SU-DHL-6 (cell line): ENCODE measurements at regions not wholly inside any gene's neighbourhood (a gene's known extent, or its start where the extent isn't known, plus 50 kb on each side); places are given as distances from the start of the nearest gene placed in this dataset.
"Not testable (repeated sequence)": the region's sequence is repeated elsewhere in the genome, so short reads cannot be mapped to it uniquely, and the experiment has no call there.

Experiments
- H2AFZ ChIP-seq: fragments of 200-600 bp; sonication (generic); 2 replicates; pipeline ENCODE4 v1.6.1; 2014; ENCODE audit warnings: low read depth, mild to moderate bottlenecking, moderate library complexity, mixed read lengths, antibody characterized with exemption, low read length; ENCODE audit not compliant: severe bottlenecking
- H3F3A ChIP-seq: fragments of 200-600 bp; shearing (Covaris generic); 2 replicates; pipeline ENCODE4 v1.6.0; 2016; ENCODE audit warnings: antibody characterized with exemption, mild to moderate bottlenecking; ENCODE audit not compliant: insufficient read depth
- H3K27ac ChIP-seq: fragments of 200-600 bp; sonication (generic); 2 replicates; pipeline ENCODE4 v1.5.1; 2016; ENCODE audit warnings: low read depth, mild to moderate bottlenecking, low read length, moderate library complexity, mixed read lengths
- H3K27me3 ChIP-seq: fragments of 200-600 bp; sonication (generic), shearing (Covaris generic); 2 replicates; pipeline ENCODE4 v1.6.0; 2014; ENCODE audit warnings: mild to moderate bottlenecking, low read length
- H3K36me3 ChIP-seq: fragments of 200-600 bp; sonication (generic); 2 replicates; pipeline ENCODE4 v1.6.1; 2014; ENCODE audit warnings: mild to moderate bottlenecking, low read length, mixed read lengths
- H3K4me2 ChIP-seq: fragments of 300-600, 200-600 bp; shearing (Covaris generic), sonication (generic); 2 replicates; pipeline ENCODE4 v1.6.0; 2014; ENCODE audit warnings: low read length, low read depth, mild to moderate bottlenecking; ENCODE audit not compliant: poor library complexity, severe bottlenecking
- H3K4me3 ChIP-seq: fragments of 200-600 bp; sonication (generic); 2 replicates; pipeline ENCODE4 v1.5.1; 2014; ENCODE audit warnings: antibody characterized with exemption, low read length, mild to moderate bottlenecking, mixed read lengths; ENCODE audit not compliant: insufficient read depth, poor library complexity, severe bottlenecking
- H3K79me2 ChIP-seq: fragments of 200-600 bp; sonication (generic); 2 replicates; pipeline ENCODE4 v1.6.1; 2014; ENCODE audit warnings: mild to moderate bottlenecking, low read length, moderate library complexity; ENCODE audit not compliant: insufficient read depth
- H3K9ac ChIP-seq: fragments of 200-600 bp; sonication (generic); 2 replicates; pipeline ENCODE4 v1.7.0; 2014; ENCODE audit warnings: mild to moderate bottlenecking, low read length
- H3K9me2 ChIP-seq: fragments of 200-600 bp; sonication (generic); replicated peaks from 2 replicates; pipeline ENCODE4 v1.6.1; 2014; ENCODE audit warnings: low read length; ENCODE audit not compliant: insufficient read depth
- H3K9me3 ChIP-seq: fragments of 200-600 bp; sonication (generic); 2 replicates; pipeline ENCODE4 v1.6.1; 2014; ENCODE audit warnings: low read length, mixed read lengths; ENCODE audit not compliant: insufficient read depth
- H4K20me1 ChIP-seq: fragments of 200-600 bp; sonication (generic); 2 replicates; pipeline ENCODE4 v1.6.1; 2014; ENCODE audit warnings: low read depth, mild to moderate bottlenecking, antibody characterized with exemption, low read length, moderate library complexity, mixed read lengths
- CTCF ChIP-seq: fragments of 200-600 bp; sonication (generic); IDR thresholded peaks from one replicate; pipeline ENCODE4 v1.5.1; 2017; ENCODE audit warnings: antibody characterized with exemption, mild to moderate bottlenecking, low read length, moderate library complexity; ENCODE audit not compliant: insufficient read depth, poor library complexity, severe bottlenecking
- EZH2phosphoT487 ChIP-seq: fragments of 200-600 bp; sonication (generic), shearing (Covaris generic); conservative IDR thresholded peaks from 2 replicates; pipeline ENCODE4 v1.6.1; 2018; ENCODE audit warnings: mild to moderate bottlenecking, antibody characterized with exemption, low read length, moderate library complexity, mixed read lengths

DNA sequence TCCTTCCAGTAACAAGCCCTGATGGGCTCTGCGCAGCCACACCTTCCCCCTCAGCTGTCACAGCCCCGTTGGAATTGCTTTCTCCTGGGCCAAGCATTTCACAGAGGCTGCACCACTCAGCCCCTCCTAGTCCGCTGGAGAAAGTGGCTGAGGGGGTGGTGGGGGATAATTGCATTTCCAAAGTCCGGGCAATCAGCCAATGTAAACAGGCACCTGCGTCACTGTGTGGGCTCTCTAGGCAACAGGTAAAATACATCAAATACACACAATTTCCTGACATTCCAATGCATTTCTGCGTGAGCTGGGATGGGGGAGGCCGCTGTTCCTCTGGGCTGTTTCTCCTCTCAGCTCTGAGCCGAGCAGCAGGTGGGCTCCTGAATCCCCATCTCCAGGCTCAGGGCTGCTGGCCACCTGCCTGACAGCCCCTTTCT, 281.1 kb downstream of the ADGRD1 start:
- H3K4me3 ChIP-seq, H3K9ac ChIP-seq, H4K20me1 ChIP-seq, H3K79me2 ChIP-seq, H3F3A ChIP-seq, H3K36me3 ChIP-seq, H3K9me3 ChIP-seq, H3K9me2 ChIP-seq, H3K4me2 ChIP-seq, H2AFZ ChIP-seq, H3K27ac ChIP-seq, H3K27me3 ChIP-seq: not testable (repeated sequence)

GRCh38 chr12:131235871-131236271, 282.2 kb downstream of the ADGRD1 start:
- Histone ChIP-seq H3K9me2 (no peaks in the 10 kb centered on the region), H3K4me3 (no peak overlapping the region), H3K9me3 (no peaks in the 10 kb centered on the region), H2AFZ (no peak overlapping the region), H3K27ac (no peak overlapping the region), H3K79me2 (no peaks in the 10 kb centered on the region), H3K9ac (no peak overlapping the region), H3K4me2 (no peak overlapping the region), H3K36me3 (no peaks in the 10 kb centered on the region), H3F3A (no peaks in the 10 kb centered on the region), H4K20me1 (no peaks in the 10 kb centered on the region), H3K27me3 (no peaks in the 10 kb centered on the region)
- no peak for TF ChIP-seq EZH2phosphoT487
- no peak for TF ChIP-seq CTCF

- Histone ChIP-seq H3K4me3 (no peak overlapping the region), H3K9me2 (no peaks in the 10 kb centered on the region), H3K27ac (no peak overlapping the region), H3K9ac (no peak overlapping the region), H4K20me1 (no peaks in the 10 kb centered on the region), H3K9me3 (no peaks in the 10 kb centered on the region; the same call in 1 of the 2 replicates), H3F3A (no peaks in the 10 kb centered on the region), H3K79me2 (no peaks in the 10 kb centered on the region), H2AFZ (no peak overlapping the region), H3K4me2 (no peak overlapping the region), H3K36me3 (no peaks in the 10 kb centered on the region), H3K27me3 (no peaks in the 10 kb centered on the region)
- no peak for TF ChIP-seq EZH2phosphoT487
- no peak for TF ChIP-seq CTCF
These were observed 285.8 kb downstream of the ADGRD1 start for GRCh38 chr12:131239384-131240094.

- H3K9me3 ChIP-seq, result no peaks in the 10 kb centered on the region; the same call in 1 of the 2 replicates
These were observed 287.8 kb downstream of the ADGRD1 start for GRCh38 chr12:131241517-131241916.

More at GRCh38 chr12:131241517-131241916, 287.8 kb downstream of the ADGRD1 start:
- Histone ChIP-seq H3K9me2 (no peaks in the 10 kb centered on the region), H3F3A (no peaks in the 10 kb centered on the region), H3K27me3 (no peaks in the 10 kb centered on the region), H3K4me2 (no peak overlapping the region), H3K36me3 (no peaks in the 10 kb centered on the region), H3K9ac (no peak overlapping the region), H3K27ac (no peak overlapping the region), H4K20me1 (no peaks in the 10 kb centered on the region), H3K79me2 (no peaks in the 10 kb centered on the region), H3K4me3 (no peak overlapping the region), H2AFZ (no peak overlapping the region)
- no peak for TF ChIP-seq EZH2phosphoT487
- no peak for TF ChIP-seq CTCF
